Suprapubic skin (tissue), 4 donors: ENCODE measurements at regions not wholly inside any gene's neighbourhood (a gene's known extent, or its start where the extent isn't known, plus 50 kb on each side); places are given as distances from the start of the nearest gene placed in this dataset.

Source experiments
- DNase-seq, 2 donors: peaks; one replicate each; pipeline ENCODE4 v3.0.0-alpha.2; 2019; ENCODE audit warnings: low spot score in 2 of 2
- H3K27ac ChIP-seq: fragments of 200-600 bp; sonication (generic); one replicate; pipeline ENCODE4 v1.5.1; 2019
- H3K27me3 ChIP-seq: fragments of 200-600 bp; sonication (generic); one replicate; pipeline ENCODE4 v1.5.1; 2019
- H3K36me3 ChIP-seq: fragments of 200-600 bp; sonication (generic); one replicate; pipeline ENCODE4 v1.5.1; 2019
- H3K4me1 ChIP-seq: fragments of 200-600 bp; sonication (generic); one replicate; pipeline ENCODE4 v1.5.1; 2019
- H3K4me3 ChIP-seq: fragments of 200-600 bp; sonication (generic); one replicate; pipeline ENCODE4 v1.5.1; 2019; ENCODE audit warnings: mild to moderate bottlenecking
- H3K9me3 ChIP-seq: fragments of 200-600 bp; sonication (generic); one replicate; pipeline ENCODE4 v1.5.1; 2019
- EP300 ChIP-seq: sonication (generic); formaldehyde crosslinking; IDR thresholded peaks from one replicate; pipeline ENCODE4 v1.6.1; 2017; ENCODE audit warnings: antibody characterized with exemption
- POLR2A ChIP-seq, 2 donors: fragments of 450-650 bp; IDR thresholded peaks; one replicate each; pipeline ENCODE4 v1.6.1; 2017; ENCODE audit warnings: antibody characterized with exemption in 2 of 2, mild to moderate bottlenecking in 2 of 2, moderate library complexity in 2 of 2
- POLR2AphosphoS5 ChIP-seq, 3 donors: sonication (generic); formaldehyde crosslinking; IDR thresholded peaks; one replicate each; pipeline ENCODE4 v1.6.1; 2017; ENCODE audit warnings: antibody characterized with exemption in 3 of 3
- WGBS: methylation state at CpG from one replicate; pipeline ENCODE4 v1.1.5; 2018; 5-methylcytosine and 5-hydroxymethylcytosine counted together
- TF ChIP-seq, protein P1 (sequence below), 2 donors: fragments of 200-600 bp in 1 of 2; fragments of 450-650 bp in 1 of 2; sonication (generic) in 1 of 2; IDR thresholded peaks; one replicate each; pipeline ENCODE4 v1.5.1; 2016 to 2019; ENCODE audit warnings: antibody characterized with exemption in 2 of 2, mild to moderate bottlenecking in 1 of 2, moderate library complexity in 1 of 2

DNA sequence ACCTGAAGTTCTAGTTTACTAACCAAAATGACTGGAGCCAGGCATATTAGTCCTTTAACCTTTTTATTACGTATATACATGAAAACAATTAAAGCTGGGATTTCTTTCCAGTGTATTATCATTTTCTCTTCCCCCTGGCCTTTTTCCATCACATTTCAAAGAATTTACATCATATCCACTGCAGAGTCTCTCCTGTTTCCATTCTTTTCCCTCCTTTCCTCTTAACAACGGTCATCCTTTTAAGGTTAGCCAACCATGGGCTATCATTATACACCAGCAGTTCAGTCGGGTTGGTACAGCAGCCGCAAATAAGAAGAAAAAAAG is 104.6 kb downstream of the TFAP2A start:
- H3K36me3 ChIP-seq, result no peaks in the 10 kb centered on the region
- H3K4me1 ChIP-seq, result peaks cover 18% of the 10 kb centered on the region
- peak overlapping the region; percentile 32 for H3K27ac ChIP-seq
- no peak for DNase-seq
- no peak overlapping the region for H3K4me3 ChIP-seq
- no peaks in the 10 kb centered on the region for H3K9me3 ChIP-seq
- 35% methylated on average over 4 of the region's 4 CpGs for WGBS
- no peaks in the 10 kb centered on the region for H3K27me3 ChIP-seq
- TF ChIP-seq POLR2AphosphoS5 (IDR thresholded peaks at IDR 0.05), result no peak
- no peak for TF ChIP-seq EP300
- TF ChIP-seq, protein P1, sequence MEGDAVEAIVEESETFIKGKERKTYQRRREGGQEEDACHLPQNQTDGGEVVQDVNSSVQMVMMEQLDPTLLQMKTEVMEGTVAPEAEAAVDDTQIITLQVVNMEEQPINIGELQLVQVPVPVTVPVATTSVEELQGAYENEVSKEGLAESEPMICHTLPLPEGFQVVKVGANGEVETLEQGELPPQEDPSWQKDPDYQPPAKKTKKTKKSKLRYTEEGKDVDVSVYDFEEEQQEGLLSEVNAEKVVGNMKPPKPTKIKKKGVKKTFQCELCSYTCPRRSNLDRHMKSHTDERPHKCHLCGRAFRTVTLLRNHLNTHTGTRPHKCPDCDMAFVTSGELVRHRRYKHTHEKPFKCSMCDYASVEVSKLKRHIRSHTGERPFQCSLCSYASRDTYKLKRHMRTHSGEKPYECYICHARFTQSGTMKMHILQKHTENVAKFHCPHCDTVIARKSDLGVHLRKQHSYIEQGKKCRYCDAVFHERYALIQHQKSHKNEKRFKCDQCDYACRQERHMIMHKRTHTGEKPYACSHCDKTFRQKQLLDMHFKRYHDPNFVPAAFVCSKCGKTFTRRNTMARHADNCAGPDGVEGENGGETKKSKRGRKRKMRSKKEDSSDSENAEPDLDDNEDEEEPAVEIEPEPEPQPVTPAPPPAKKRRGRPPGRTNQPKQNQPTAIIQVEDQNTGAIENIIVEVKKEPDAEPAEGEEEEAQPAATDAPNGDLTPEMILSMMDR (IDR thresholded peaks at IDR 0.05), result no peak
- no peak for TF ChIP-seq POLR2A (IDR thresholded peaks at IDR 0.05)

DNA sequence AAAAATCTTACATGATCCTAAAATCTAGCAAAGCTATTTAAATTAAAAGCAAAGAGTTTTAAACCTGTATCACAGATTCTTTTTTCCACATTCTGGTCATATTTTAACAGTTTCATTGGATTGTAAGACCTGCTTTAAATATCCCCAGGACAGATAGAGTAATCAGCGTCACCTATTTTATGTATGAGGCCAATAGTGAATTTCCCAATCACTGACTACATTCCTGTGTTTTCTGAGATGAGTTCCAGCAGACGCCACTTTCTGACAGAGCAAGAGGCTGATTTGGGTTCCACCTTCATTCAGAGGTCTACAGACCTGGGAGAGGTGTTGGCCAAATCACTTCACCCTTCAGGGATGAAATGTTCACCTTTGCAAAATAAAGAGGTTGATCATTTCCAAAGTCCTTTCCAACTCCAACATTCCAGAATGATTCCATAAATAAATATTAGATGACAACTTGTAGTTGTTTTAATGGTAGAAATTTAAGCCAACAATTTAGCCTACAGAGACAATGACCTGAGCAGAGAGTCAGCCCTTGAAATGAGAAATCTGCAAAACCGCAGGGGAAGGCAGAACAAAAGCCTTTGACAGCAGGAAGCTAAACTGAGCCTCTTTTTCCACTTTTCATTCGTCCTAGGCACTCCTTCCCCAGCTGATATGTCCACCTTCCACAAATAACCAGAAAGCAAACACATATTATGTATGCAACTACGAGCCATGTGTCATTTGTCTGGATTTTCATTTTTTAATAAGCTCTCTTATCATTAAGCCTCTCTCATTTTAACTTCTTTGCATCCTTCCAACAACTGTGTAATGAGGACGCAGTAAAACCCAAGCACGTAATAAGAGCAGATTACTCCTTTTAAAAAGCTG is 105.2 kb downstream of the TFAP2A start:
- Histone ChIP-seq H3K27me3 (no peaks in the 10 kb centered on the region), H3K36me3 (no peaks in the 10 kb centered on the region), H3K4me3 (no peak overlapping the region), H3K4me1 (peaks cover 12% of the 10 kb centered on the region), H3K9me3 (no peaks in the 10 kb centered on the region), H3K27ac (no peak overlapping the region)
- DNase-seq, result no peak
- WGBS, result 34% methylated on average over 7 of the region's 7 CpGs
- TF ChIP-seq EP300 (no peak), POLR2A (IDR thresholded peaks at IDR 0.05) (no peak)
- TF ChIP-seq, protein P1 (IDR thresholded peaks at IDR 0.05), result no peak

DNA sequence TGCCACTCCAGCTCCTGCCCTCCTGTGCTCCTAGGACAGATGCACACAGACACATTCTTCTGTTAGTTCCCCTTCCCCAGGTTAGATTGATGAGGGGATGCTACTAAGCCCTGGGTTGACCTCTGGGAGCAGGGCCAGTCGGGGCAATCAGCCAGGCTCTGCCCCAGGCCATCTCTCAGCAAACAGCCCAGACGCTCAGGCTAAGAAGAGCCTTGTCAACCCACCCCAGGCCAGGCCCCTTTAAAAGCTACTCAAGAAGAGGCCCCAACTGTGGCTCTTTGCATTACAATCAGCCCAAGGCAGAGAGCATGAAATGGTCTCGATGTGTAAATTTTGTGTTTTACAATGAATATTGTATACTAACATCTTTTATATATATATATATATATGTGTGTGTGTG is 107.4 kb downstream of the TFAP2A start:
- Histone ChIP-seq H3K9me3 (no peaks in the 10 kb centered on the region), H3K4me1 (peaks cover 10% of the 10 kb centered on the region), H3K4me3 (no peak overlapping the region), H3K27ac (no peak overlapping the region), H3K36me3 (no peaks in the 10 kb centered on the region), H3K27me3 (no peaks in the 10 kb centered on the region)
- WGBS, result 71% methylated on average over 3 of the region's 3 CpGs
- TF ChIP-seq POLR2AphosphoS5 (IDR thresholded peaks at IDR 0.05), result no peak
- TF ChIP-seq, protein P1 (IDR thresholded peaks at IDR 0.05), result no peak
- no peak for TF ChIP-seq POLR2A (IDR thresholded peaks at IDR 0.05)
- TF ChIP-seq EP300, result no peak
- no peak for DNase-seq

GRCh38 chr6:10307028-10307427 is 107.8 kb downstream of the TFAP2A start:
- Histone ChIP-seq H3K36me3 (no peaks in the 10 kb centered on the region), H3K4me1 (peaks cover 10% of the 10 kb centered on the region), H3K27me3 (no peaks in the 10 kb centered on the region), H3K27ac (no peak overlapping the region), H3K9me3 (no peaks in the 10 kb centered on the region), H3K4me3 (no peak overlapping the region)
- TF ChIP-seq POLR2AphosphoS5 (IDR thresholded peaks at IDR 0.05) (no peak), POLR2A (IDR thresholded peaks at IDR 0.05) (no peak), EP300 (no peak)
- TF ChIP-seq, protein P1 (IDR thresholded peaks at IDR 0.05), result no peak
- 97% methylated on average over 7 of the region's 7 CpGs for WGBS
- no peak for DNase-seq

DNA sequence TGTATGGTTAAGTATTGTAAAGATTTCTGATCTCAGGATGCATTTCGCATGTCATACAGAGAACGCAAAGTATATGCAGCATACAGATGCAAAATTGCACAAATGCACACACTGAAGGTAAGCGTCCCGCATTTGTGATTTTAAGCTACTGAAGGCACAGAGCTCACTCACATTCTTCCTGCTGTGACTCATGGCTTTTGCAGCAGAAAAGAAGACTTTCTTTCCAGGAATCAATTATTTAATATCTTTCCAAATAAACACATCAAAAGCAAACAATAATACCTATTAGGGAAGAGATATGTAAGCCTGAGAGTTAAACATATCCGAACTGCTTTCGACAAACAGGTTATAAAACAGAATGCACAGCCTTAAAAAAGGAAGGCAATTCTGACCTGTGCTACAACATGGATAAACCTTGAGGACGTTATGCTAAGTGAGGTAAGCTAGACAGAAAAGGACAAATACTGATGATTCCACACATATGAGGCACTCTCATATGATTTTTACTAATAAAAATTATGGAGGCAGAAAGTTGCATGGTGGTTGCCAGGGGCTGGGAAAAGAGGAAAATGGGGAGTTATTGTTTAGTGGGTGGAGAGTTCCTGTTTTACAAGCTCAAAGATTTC is 109.0 kb downstream of the TFAP2A start:
- Histone ChIP-seq H3K9me3 (no peaks in the 10 kb centered on the region), H3K27ac (no peak overlapping the region), H3K4me1 (peaks cover 10% of the 10 kb centered on the region), H3K27me3 (no peaks in the 10 kb centered on the region), H3K36me3 (no peaks in the 10 kb centered on the region), H3K4me3 (no peak overlapping the region)
- DNase-seq, result no peak
- TF ChIP-seq EP300 (no peak), POLR2AphosphoS5 (IDR thresholded peaks at IDR 0.05) (no peak), POLR2A (IDR thresholded peaks at IDR 0.05) (no peak)
- TF ChIP-seq, protein P1 (IDR thresholded peaks at IDR 0.05), result no peak
- 73% methylated on average over 7 of the region's 7 CpGs for WGBS
